CD4-positive, alpha-beta T cell (primary cell): ENCODE measurements at regions not wholly inside any gene's neighbourhood (a gene's known extent, or its start where the extent isn't known, plus 50 kb on each side); places are given as distances from the start of the nearest gene placed in this dataset.

Source experiments
- ATAC-seq: fragments of 200-7000 bp; cut with Tn5 transposase; one replicate; pipeline ENCODE4 v1.10.0; 2022; ENCODE audit warnings: mild to moderate bottlenecking; ENCODE audit not compliant: poor library complexity
- CTCF ChIA-PET: fragments of 350-600 bp; sonication (Branson Sonifier 250); formaldehyde crosslinking; loops from one replicate; lab custom pipeline; 2021; ENCODE audit warnings: antibody characterized with exemption, inconsistent platforms; lab: Charles Lee
- POLR2A ChIA-PET: fragments of 350-600 bp; sonication (Branson Sonifier 250); formaldehyde crosslinking; loops from one replicate; lab custom pipeline; 2021; ENCODE audit warnings: antibody characterized with exemption, inconsistent platforms; lab: Charles Lee
- DNase-seq, 14 experiments: peaks; one replicate each; pipeline ENCODE4 v3.0.0-alpha.2; 2013 to 2020; ENCODE audit warnings: mixed read lengths in 2 of 14
- H3K27ac ChIP-seq, 2 donors: one replicate each; pipeline versions ENCODE4 v1.5.1 to v1.7.0; 2013; ENCODE audit warnings: low read length in 2 of 2, low read depth in 1 of 2, mild to moderate bottlenecking in 1 of 2
- H3K27me3 ChIP-seq, 2 experiments: 1 replicate in 1 of 2; 2 replicates in 1 of 2; pipeline versions ENCODE4 v1.6.1 to v1.7.0; 2013; ENCODE audit warnings: low read length in 2 of 2, control low read depth in 1 of 2, mild to moderate bottlenecking in 1 of 2, moderate library complexity in 1 of 2; ENCODE audit not compliant: insufficient read depth in 2 of 2, control insufficient read depth in 1 of 2
- H3K36me3 ChIP-seq: one replicate; pipeline ENCODE4 v1.6.1; 2013; ENCODE audit warnings: low read length, control low read depth; ENCODE audit not compliant: insufficient read depth
- H3K4me1 ChIP-seq: one replicate; pipeline ENCODE4 v1.6.1; 2013; ENCODE audit warnings: low read length, control low read depth; ENCODE audit not compliant: insufficient read depth
- H3K4me3 ChIP-seq: one replicate; pipeline ENCODE4 v1.5.1; 2013; ENCODE audit warnings: mild to moderate bottlenecking, low read length, moderate library complexity
- H3K9me3 ChIP-seq, 2 experiments: 1 replicate in 1 of 2; 2 replicates in 1 of 2; pipeline versions ENCODE4 v1.6.1 to v1.7.0; 2013; ENCODE audit warnings: low read length in 2 of 2, mild to moderate bottlenecking in 2 of 2, control low read depth in 1 of 2, moderate library complexity in 1 of 2; ENCODE audit not compliant: control insufficient read depth in 1 of 2, insufficient read depth in 1 of 2
- H3K27ac Mint-ChIP-seq: one replicate; pipeline ENCODE4 v1.8.0; 2020; ENCODE audit warnings: mixed read lengths
- H3K27me3 Mint-ChIP-seq: one replicate; pipeline ENCODE4 v1.8.0; 2021; ENCODE audit warnings: mixed read lengths
- H3K36me3 Mint-ChIP-seq: one replicate; pipeline ENCODE4 v1.8.0; 2021; ENCODE audit warnings: low read depth, mixed read lengths
- H3K4me1 Mint-ChIP-seq: one replicate; pipeline ENCODE4 v1.8.0; 2021; ENCODE audit warnings: low read depth, mixed read lengths
- H3K4me3 Mint-ChIP-seq: one replicate; pipeline ENCODE4 v1.8.0; 2020; ENCODE audit warnings: mild to moderate bottlenecking, mixed read lengths
- H3K9me3 Mint-ChIP-seq: one replicate; pipeline ENCODE4 v1.8.0; 2020; ENCODE audit warnings: mixed read lengths
- CTCF ChIP-seq: fragments of 200-600 bp; IDR thresholded peaks from one replicate; pipeline ENCODE4 v1.8.0; 2022; ENCODE audit warnings: antibody characterized with exemption, mild to moderate bottlenecking
- intact Hi-C, 2 experiments: fragments of 100-400 bp; cut with DNase I in 1 of 2; cut with micrococcal nuclease in 1 of 2; formaldehyde crosslinking; loops; one replicate each; pipeline versions ENCODE4 v1.15.1 to v1.9.0; 2023 to 2025; cut with DNase I, micrococcal nuclease

GRCh38 chr3:69646287-69647067 lies 92.8 kb upstream of the MITF start:
- Mint-ChIP-seq H3K27ac (no peak overlapping the region), H3K36me3 (no peaks in the 10 kb centered on the region), H3K9me3 (no peaks in the 10 kb centered on the region), H3K27me3 (no peaks in the 10 kb centered on the region), H3K4me1 (no peaks in the 10 kb centered on the region), H3K4me3 (no peak overlapping the region)
- peaks cover 0 to 2% of the 10 kb centered on the region in 2 experiments for H3K27me3 ChIP-seq
- H3K36me3 ChIP-seq: no peaks in the 10 kb centered on the region
- ChIA-PET POLR2A (no interaction called here), CTCF (no interaction called here)
- no peak overlapping the region for H3K27ac ChIP-seq
- intact Hi-C loops: no loop called here
- H3K9me3 ChIP-seq: peaks cover 0 to 3% of the 10 kb centered on the region in 2 experiments
- no peak for TF ChIP-seq CTCF
- H3K4me3 ChIP-seq: no peak overlapping the region
- no peak for ATAC-seq
- no peak for DNase-seq
- H3K4me1 ChIP-seq: no peaks in the 10 kb centered on the region

GRCh38 chr3:69642606-69643005 lies 96.7 kb upstream of the MITF start:
- H3K36me3 Mint-ChIP-seq: no peaks in the 10 kb centered on the region
- peaks cover 0 to 3% of the 10 kb centered on the region in 2 experiments for H3K9me3 ChIP-seq
- H3K4me3 Mint-ChIP-seq: no peak overlapping the region
- ChIA-PET POLR2A (no interaction called here), CTCF (no interaction called here)
- H3K27me3 ChIP-seq: peaks cover 0 to 2% of the 10 kb centered on the region in 2 experiments
- no peaks in the 10 kb centered on the region for H3K36me3 ChIP-seq
- H3K9me3 Mint-ChIP-seq: peaks cover 3% of the 10 kb centered on the region
- peaks cover 19% of the 10 kb centered on the region for H3K27me3 Mint-ChIP-seq
- TF ChIP-seq CTCF: no peak
- intact Hi-C loops: no loop called here
- H3K4me1 Mint-ChIP-seq: no peaks in the 10 kb centered on the region
- H3K4me1 ChIP-seq: no peaks in the 10 kb centered on the region
- no peak overlapping the region for H3K27ac Mint-ChIP-seq
- H3K4me3 ChIP-seq: no peak overlapping the region
- ATAC-seq (no peak), DNase-seq (no peak)
- no peak overlapping the region for H3K27ac ChIP-seq

GRCh38 chr3:69639851-69640250 lies 99.4 kb upstream of the MITF start:
- Mint-ChIP-seq H3K4me1 (no peaks in the 10 kb centered on the region), H3K27ac (no peak overlapping the region), H3K36me3 (no peaks in the 10 kb centered on the region), H3K27me3 (peaks cover 24% of the 10 kb centered on the region), H3K9me3 (peaks cover 3% of the 10 kb centered on the region), H3K4me3 (no peak overlapping the region)
- no peak for TF ChIP-seq CTCF
- intact Hi-C loops: no loop called here
- no peak overlapping the region for H3K4me3 ChIP-seq
- CTCF ChIA-PET: no interaction called here
- POLR2A ChIA-PET: no interaction called here
- H3K27ac ChIP-seq: no peak overlapping the region
- DNase-seq (no peak), ATAC-seq (no peak)
- H3K36me3 ChIP-seq: no peaks in the 10 kb centered on the region
- H3K4me1 ChIP-seq: no peaks in the 10 kb centered on the region
- H3K9me3 ChIP-seq: peaks cover 0 to 6% of the 10 kb centered on the region in 2 experiments
- no peaks in the 10 kb centered on the region for H3K27me3 ChIP-seq
